ENCODE measurements at regions not wholly inside any gene's neighbourhood (a gene's known extent, or its start where the extent isn't known, plus 50 kb on each side); places are given as distances from the start of the nearest gene placed in this dataset.
"Not testable (repeated sequence)": the region's sequence is repeated elsewhere in the genome, so short reads cannot be mapped to it uniquely, and the experiment has no call there.

- DNase-seq: no peak
Measured at GRCh38 chr22:22785316-22786065, 102.1 kb upstream of the IGLL5 start.

- DNase-seq: no peak
Measured at GRCh38 chr22:22786301-22787115, 101.1 kb upstream of the IGLL5 start.

GRCh38 chr22:22787151-22787550, 100.5 kb upstream of the IGLL5 start:
- no peak for DNase-seq

- peak; percentile 77 for DNase-seq
Measured at GRCh38 chr22:22787786-22788459, 99.7 kb upstream of the IGLL5 start.

GRCh38 chr22:22788460-22789037, 99.1 kb upstream of the IGLL5 start:
- no peak for DNase-seq

GRCh38 chr22:22789233-22789921, 98.2 kb upstream of the IGLL5 start:
- no peak for DNase-seq

- no peak for DNase-seq
Measured at GRCh38 chr22:22789922-22790845, 97.4 kb upstream of the IGLL5 start.

GRCh38 chr22:22791438-22792181, 96.0 kb upstream of the IGLL5 start:
- DNase-seq: no peak

GRCh38 chr22:22792205-22792786, 95.3 kb upstream of the IGLL5 start:
- DNase-seq: not testable (repeated sequence)

GRCh38 chr22:22795639-22796038, 92.0 kb upstream of the IGLL5 start:
- not testable (repeated sequence) for DNase-seq

GRCh38 chr22:22796724-22797123, 90.9 kb upstream of the IGLL5 start:
- no peak for DNase-seq

- no peak for DNase-seq
Measured at GRCh38 chr22:22798232-22798616, 89.4 kb upstream of the IGLL5 start.

- DNase-seq: no peak
Measured at GRCh38 chr22:22798716-22799115, 88.9 kb upstream of the IGLL5 start.

- DNase-seq: no peak
Measured at GRCh38 chr22:22799561-22799960, 88.1 kb upstream of the IGLL5 start.

- DNase-seq: no peak
Measured at GRCh38 chr22:22800716-22801115, 86.9 kb upstream of the IGLL5 start.

GRCh38 chr22:22802339-22802970, 85.2 kb upstream of the IGLL5 start:
- DNase-seq: peak; percentile 46

- DNase-seq: no peak
Measured at GRCh38 chr22:22803285-22803853, 84.2 kb upstream of the IGLL5 start.

- DNase-seq: peak; percentile 82
Measured at GRCh38 chr22:22810018-22810427, 77.6 kb upstream of the IGLL5 start.

- DNase-seq: no peak
Measured at GRCh38 chr22:22810471-22810870, 77.1 kb upstream of the IGLL5 start.
